Pulmonary artery endothelial cell (primary cell): ENCODE measurements at regions not wholly inside any gene's neighbourhood (a gene's known extent, or its start where the extent isn't known, plus 50 kb on each side); places are given as distances from the start of the nearest gene placed in this dataset.

Source experiments
- DNase-seq: peaks from one replicate; pipeline ENCODE4 v3.0.0-alpha.2; 2011; ENCODE audit warnings: low read depth, low spot score

GRCh38 chr5:107325866-107326265 is 344.9 kb downstream of the EFNA5 start:
- no peak for DNase-seq

DNA sequence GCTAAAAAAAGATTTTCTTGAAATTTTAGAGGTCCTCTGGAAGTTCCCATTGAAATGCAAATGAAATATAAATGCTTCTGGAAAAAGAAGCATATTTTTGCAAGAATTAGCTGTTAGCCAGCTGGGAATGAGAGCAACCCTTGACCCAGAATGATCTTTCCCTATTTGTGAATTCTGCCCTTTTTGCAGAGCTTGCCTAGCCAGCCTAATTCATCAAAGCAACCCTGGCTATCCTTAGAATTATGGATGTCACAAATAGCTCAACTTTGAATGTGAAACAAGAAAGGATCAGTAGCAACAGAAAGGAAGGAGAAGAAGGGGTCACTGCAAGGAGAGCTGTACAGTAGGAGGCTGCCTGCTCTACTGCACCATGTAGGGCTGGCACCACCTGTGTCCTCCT is 345.9 kb downstream of the EFNA5 start:
- DNase-seq, result no peak

- DNase-seq, result no peak
These were observed 346.7 kb downstream of the EFNA5 start for GRCh38 chr5:107324071-107324470.

DNA sequence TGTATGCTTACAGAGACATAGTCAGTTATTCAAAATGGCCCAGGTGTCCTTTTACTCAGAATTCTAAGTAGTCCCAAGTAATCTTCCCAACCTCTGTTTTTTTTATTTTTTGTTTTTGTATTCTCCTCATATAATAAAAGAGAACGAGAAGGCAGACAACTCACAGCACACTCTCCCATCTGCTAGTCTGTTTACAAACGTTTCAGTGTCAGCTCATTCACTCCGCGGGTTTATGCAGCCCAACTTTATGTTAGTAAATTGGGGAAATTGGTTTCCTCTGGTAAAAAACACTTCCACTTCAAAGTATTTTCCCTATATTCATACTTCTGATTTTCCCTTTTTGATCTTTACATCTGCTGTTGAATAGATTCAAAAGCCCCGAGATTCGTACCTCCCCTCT is 347.2 kb downstream of the EFNA5 start:
- no peak for DNase-seq

DNA sequence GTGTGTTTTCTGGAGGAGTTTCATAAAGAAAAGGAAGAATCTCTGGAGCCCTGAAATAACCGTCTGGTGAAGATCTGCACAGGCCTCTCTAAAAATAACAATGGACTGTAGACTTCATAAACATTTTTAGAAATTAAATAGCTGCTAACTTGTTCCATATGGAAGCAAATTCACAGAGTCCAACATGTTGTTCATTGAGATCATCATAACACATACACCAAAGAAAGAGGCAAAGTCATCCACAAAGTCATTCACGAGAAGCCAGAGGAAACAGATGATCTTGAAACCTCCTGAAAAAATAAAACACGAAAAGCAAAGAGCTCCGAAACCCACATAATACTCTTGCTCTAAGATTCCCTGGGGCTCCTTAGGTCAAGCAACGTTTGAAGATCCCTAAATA is 347.8 kb downstream of the EFNA5 start:
- DNase-seq, result no peak

GRCh38 chr5:107321906-107322305 is 348.8 kb downstream of the EFNA5 start:
- DNase-seq, result peak; percentile 49

- DNase-seq, result peak; percentile 72
These were observed 349.9 kb downstream of the EFNA5 start for GRCh38 chr5:107320846-107321245.

GRCh38 chr5:107320376-107320775 is 350.4 kb downstream of the EFNA5 start:
- DNase-seq, result no peak

DNA sequence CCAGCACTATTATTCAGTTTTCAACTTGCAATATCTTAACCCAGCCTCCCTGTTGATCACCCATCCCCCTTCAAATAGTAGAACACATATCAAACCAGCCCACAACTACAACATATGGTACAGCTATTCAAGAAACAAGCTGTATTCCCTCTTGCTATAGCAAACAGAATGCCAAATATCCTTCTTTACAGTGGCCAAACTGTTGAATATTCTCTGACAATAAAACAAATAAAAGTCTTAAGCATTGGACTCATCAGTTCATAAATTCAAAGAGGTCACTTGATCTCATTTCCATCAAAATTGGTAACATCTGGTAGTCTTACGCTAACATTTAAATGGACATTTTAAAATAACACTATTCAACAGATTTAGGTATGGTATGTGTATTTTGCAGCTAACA is 350.8 kb downstream of the EFNA5 start:
- DNase-seq, result no peak

GRCh38 chr5:107314330-107314729 is 356.4 kb downstream of the EFNA5 start:
- no peak for DNase-seq

DNA sequence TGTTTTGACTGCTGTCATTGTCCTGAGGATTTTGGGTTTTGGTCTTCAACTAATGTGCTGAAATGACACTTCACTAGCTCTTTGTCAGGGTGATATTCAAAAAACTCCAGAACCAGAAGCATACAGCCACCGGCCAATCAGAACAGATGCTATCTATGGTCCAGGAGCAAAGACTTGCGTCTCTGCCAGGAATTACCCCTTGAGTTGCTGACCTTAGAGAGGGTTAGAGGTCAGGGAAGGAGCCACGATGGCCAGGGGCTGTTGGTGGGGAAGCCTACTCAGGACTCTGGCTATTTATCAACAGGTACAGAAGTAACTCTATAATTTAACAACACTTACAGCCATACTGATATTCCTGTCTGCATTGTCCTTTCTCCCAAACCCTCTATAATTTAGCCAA is 356.8 kb downstream of the EFNA5 start:
- no peak for DNase-seq

DNA sequence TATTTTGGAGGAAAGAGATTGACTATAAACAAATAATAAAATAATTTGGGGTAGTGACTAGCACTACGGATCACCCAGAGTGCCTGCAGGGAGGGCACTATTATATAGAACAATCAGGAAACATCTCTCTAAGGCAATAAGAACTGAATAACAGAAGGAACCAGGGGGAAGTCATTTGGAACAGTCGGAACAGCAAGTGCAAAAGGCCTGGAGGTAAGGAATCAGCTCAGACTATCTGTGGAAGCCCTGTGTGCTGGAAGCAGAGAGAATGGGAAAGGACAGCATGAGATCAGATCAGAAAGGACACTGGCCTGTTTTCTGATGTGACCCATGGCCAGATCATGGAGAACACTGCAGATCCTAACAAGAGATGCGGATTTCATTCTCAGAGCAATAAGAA is 357.6 kb downstream of the EFNA5 start:
- no peak for DNase-seq

DNA sequence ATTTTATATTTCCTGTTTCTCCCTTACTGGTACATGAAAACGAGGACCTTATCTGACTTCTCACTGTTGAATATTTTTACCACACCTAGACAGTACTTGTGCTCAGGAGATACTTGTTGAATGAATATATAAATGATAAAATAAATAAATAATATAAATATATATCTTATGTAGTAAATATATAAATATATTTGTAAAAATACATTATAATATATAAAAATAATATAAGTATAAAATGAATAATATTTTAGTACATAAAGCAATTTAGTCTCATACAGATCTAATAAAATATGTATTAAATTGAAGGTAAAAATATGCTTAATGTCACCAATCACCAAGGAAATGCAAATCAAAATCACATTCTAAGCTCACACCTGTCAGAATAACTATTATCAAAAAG is 360.6 kb downstream of the EFNA5 start:
- no peak for DNase-seq

GRCh38 chr5:107306594-107306993 is 364.1 kb downstream of the EFNA5 start:
- no peak for DNase-seq

DNA sequence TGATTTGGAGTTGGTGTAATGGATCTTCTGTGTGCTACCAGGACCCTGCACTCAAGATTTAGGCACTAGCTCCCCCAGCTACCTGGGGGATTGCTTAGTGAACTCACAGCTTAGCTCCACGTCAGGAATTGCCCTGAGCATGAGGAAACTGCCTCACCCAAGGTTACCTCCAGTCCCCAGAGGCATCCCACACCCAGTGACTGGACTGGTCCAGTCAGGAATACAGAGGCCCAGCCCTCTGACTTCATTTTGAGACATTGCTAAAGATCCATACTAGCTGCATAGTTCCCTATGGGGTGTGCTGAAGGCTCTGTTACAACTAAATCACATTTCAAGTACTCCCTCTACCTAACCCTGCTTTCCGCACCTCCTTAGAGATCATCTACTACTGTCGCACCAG is 364.7 kb downstream of the EFNA5 start:
- DNase-seq, result no peak

DNA sequence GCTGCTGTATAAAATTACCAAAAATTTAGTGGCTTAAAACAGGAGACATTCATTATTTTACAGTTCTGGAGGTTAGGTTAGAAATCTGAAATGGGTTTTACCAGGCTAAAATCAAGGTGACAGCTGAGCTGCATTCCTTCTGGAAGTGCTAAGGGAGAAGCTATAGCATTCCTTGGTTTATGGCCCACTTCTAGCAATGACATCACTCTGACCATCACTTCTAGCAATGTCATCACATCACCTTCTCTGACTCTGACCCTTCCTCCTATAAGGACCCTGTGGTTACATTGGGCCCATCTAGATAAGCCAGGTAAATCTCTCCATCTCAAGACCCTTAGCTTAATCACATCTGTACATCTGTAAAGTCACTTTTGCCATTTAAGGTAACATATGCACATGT is 366.1 kb downstream of the EFNA5 start:
- DNase-seq, result no peak

DNA sequence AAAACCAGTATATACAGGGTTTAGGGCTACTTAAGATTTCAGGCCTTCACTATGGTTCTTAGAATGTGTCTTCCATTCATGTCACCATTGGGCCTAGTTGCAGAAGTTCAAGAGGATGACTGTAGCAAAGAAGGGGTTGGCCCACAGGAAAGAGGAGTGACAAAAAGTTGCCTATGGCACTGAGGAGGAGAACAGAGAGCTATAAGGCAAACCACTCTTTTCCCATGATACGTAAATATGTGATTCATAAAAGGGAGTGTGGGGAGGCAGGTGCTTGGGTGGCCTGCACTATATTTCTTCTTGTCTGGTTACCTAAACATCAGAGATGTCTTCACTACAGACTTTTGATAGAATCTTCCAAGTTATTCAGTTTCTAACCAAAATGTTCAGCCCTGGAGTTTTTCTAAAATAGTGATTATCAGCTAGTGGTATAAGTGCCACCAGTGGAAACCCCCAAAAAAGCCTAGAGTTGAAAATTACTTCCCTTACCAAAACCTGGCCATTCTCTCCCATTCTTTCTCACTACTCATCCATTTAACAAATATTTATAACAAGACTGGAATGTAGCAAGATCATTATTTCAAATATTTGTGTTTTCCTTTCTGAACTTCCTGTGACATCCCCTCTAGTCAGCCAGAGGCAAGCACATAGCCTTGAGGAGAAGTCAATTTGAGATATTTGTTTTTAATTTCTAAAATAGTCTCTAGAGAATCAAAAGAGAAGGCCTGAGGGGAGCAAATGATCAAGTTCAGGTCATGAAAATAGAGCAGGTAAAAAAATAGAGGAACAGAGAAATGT is 367.4 kb downstream of the EFNA5 start:
- no peak for DNase-seq

GRCh38 chr5:107302441-107302840 is 368.3 kb downstream of the EFNA5 start:
- DNase-seq, result no peak

DNA sequence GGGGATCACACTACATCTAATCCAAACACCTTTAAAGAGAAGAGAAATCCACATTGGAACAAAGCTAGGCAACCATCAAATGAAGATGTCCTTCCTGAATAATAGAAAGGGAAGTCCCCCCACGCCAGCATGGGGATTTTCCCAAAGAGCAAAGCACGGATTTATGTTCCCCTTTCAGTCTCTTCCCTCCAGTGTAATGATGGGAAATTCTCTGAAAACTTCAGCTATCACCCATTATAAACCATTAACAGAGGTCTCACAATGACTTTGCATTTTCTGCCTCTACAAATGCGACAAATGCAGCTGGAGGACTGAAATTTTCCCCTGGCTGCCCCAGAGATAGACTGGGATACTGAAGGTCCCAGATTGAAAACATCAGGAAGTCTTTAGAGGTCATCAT is 368.7 kb downstream of the EFNA5 start:
- DNase-seq, result no peak

- DNase-seq, result no peak
These were observed 369.9 kb downstream of the EFNA5 start for GRCh38 chr5:107300721-107301327.

DNA sequence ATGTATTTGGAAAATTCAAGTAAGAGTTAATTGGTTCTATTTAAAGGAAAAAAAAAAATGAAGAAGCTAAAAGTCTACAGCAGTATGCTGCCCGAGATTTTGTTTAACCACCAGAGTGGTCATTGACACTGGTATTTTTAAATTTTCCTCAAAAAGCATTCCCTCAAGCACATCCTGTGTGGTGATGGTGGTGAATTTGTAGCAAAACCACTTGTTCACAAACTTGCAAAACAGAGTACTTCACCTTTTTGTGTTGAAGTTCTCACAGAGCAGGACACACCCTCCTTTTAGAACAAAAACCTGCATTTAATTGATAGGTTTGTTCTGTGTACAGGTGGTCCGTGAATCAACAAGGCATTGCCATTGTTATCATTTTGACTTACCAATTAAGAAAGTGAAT is 374.2 kb downstream of the EFNA5 start:
- DNase-seq, result no peak

DNA sequence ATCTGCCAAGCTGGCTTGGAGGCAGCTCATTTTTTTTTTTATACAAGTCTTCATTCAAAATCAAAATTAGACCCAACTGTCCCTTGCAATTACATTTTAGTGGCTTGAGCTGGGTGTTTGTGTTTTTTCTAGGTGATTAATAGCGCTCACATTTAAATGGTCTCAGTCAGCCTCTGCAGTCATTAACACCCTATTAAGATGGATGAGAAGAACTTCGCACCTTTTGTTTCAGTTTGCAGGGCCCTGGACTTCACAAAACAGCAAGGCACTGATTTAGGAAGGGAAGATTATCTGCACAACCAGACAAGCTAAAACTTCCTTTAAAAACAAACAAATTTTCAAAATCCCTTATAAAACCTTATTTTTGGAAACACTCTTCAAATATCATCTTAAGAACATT is 374.8 kb downstream of the EFNA5 start:
- DNase-seq, result no peak

DNA sequence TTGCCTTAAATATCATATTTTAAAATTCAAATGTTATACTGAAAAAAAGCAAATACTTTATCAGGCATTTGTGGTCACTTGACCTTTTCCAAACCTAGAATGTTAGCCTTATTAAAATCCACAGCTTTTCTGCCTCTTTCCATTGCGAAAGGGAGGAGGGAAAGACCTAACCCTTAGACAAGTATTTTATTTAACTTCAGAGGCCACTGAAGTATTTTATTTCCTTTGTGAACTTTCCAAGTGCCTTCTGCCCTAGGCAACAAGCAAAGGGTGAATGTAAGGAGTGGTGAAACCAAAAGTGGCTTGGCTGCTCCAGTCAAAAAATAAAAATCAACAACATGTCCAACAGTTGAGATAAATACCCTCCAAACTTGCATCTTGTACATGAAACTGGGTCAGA is 376.1 kb downstream of the EFNA5 start:
- DNase-seq, result no peak

GRCh38 chr5:107294211-107294550 is 376.6 kb downstream of the EFNA5 start:
- no peak for DNase-seq
